IMR-90 (cell line): ENCODE measurements at regions not wholly inside any gene's neighbourhood (a gene's known extent, or its start where the extent isn't known, plus 50 kb on each side); places are given as distances from the start of the nearest gene placed in this dataset.

ENCODE experiments used
- ATAC-seq: fragments of 200-7000 bp; cut with Tn5 transposase; 2 replicates; pipeline ENCODE4 v1.9.1; 2020; ENCODE audit warnings: low read depth, mild to moderate bottlenecking, moderate library complexity
- BruUV-seq: library from RNA; stranded (reverse); fragments of 400-500 nt; replicated peaks from 2 replicates; lab custom pipeline; 2021; lab: Mats Ljungman, UMichigan
- CTCF ChIA-PET: fragments of 300-600 bp; formaldehyde crosslinking; extraction: SDS; loops from one replicate; lab custom pipeline; 2021; ENCODE audit warnings: antibody characterized with exemption; lab: Yijun Ruan, JAX
- POLR2A ChIA-PET: fragments of 300-600 bp; sonication (Branson Sonifier 250); formaldehyde crosslinking; loops from one replicate; lab custom pipeline; 2022; ENCODE audit warnings: antibody characterized with exemption; ENCODE audit not compliant: unreplicated experiment; lab: Charles Lee
- DNase-seq: peaks from one replicate; pipeline ENCODE4 v3.0.0; 2013
- H2AFZ ChIP-seq: replicated peaks from 2 replicates; pipeline ENCODE3; 2013; ENCODE audit warnings: low read length, mild to moderate bottlenecking; ENCODE audit not compliant: poor library complexity
- H2AK5ac ChIP-seq: 2 replicates; pipeline ENCODE4 v1.6.1; 2013; ENCODE audit warnings: low read depth, low read length, inconsistent platforms
- H2AK9ac ChIP-seq: replicated peaks from 2 replicates; pipeline ENCODE3; 2013; ENCODE audit warnings: mild to moderate bottlenecking, low read depth, low read length, moderate library complexity; ENCODE audit not compliant: poor library complexity
- H2BK120ac ChIP-seq: 2 replicates; pipeline ENCODE4 v1.6.1; 2013; ENCODE audit warnings: low read depth, low read length, inconsistent platforms
- H2BK15ac ChIP-seq: 3 replicates; pipeline ENCODE4 v1.6.1; 2013; ENCODE audit warnings: low read depth, low read length, inconsistent platforms
- H2BK20ac ChIP-seq: 2 replicates; pipeline ENCODE4 v1.6.1; 2013; ENCODE audit warnings: low read depth, mild to moderate bottlenecking, inconsistent platforms, low read length, moderate library complexity
- H2BK5ac ChIP-seq: 2 replicates; pipeline ENCODE4 v1.6.1; 2013; ENCODE audit warnings: mild to moderate bottlenecking, low read depth, low read length, inconsistent platforms; ENCODE audit not compliant: poor library complexity, severe bottlenecking
- H3K14ac ChIP-seq: replicated peaks from 2 replicates; pipeline ENCODE4 v1.6.1; 2013; ENCODE audit warnings: low read depth, low read length, inconsistent platforms
- H3K18ac ChIP-seq: 2 replicates; pipeline ENCODE4 v1.6.1; 2013; ENCODE audit warnings: low read depth, low read length, control low read depth
- H3K23ac ChIP-seq: 2 replicates; pipeline ENCODE4 v1.6.1; 2013; ENCODE audit warnings: low read depth, low read length, inconsistent platforms
- H3K27ac ChIP-seq: 2 replicates; pipeline ENCODE4 v1.5.1; 2013; ENCODE audit warnings: mild to moderate bottlenecking, control low read depth, low read length; ENCODE audit not compliant: insufficient read depth
- H3K27me3 ChIP-seq: 2 replicates; pipeline ENCODE4 v1.6.1; 2013; ENCODE audit warnings: low read length; ENCODE audit not compliant: control insufficient read depth, insufficient read depth
- H3K36me3 ChIP-seq: 2 replicates; pipeline ENCODE4 v1.6.1; 2013; ENCODE audit warnings: low read length, mixed read lengths; ENCODE audit not compliant: control insufficient read depth, insufficient read depth
- H3K4ac ChIP-seq: 2 replicates; pipeline ENCODE4 v1.6.1; 2013; ENCODE audit warnings: low read depth, low read length, inconsistent platforms
- H3K4me1 ChIP-seq: 2 replicates; pipeline ENCODE4 v1.6.1; 2013; ENCODE audit warnings: low read length, mixed read lengths; ENCODE audit not compliant: control insufficient read depth, insufficient read depth
- H3K4me2 ChIP-seq: 2 replicates; pipeline ENCODE4 v1.6.1; 2013; ENCODE audit warnings: low read depth, mild to moderate bottlenecking, control low read depth, low read length, moderate library complexity
- H3K4me3 ChIP-seq: 2 replicates; pipeline ENCODE4 v1.5.1; 2013; ENCODE audit warnings: low read depth, mild to moderate bottlenecking, control low read depth, low read length, moderate library complexity; ENCODE audit not compliant: insufficient read depth
- H3K56ac ChIP-seq: 2 replicates; pipeline ENCODE4 v1.6.1; 2013; ENCODE audit warnings: low read length, inconsistent platforms; ENCODE audit not compliant: insufficient read depth; ENCODE audit errors: extremely low read depth
- H3K79me1 ChIP-seq, 2 experiments: 2 replicates each; pipeline ENCODE4 v1.6.1; 2013; ENCODE audit warnings: low read length in 2 of 2, inconsistent platforms in 1 of 2, low read depth in 1 of 2
- H3K9ac ChIP-seq: 2 replicates; pipeline ENCODE4 v1.6.1; 2013; ENCODE audit warnings: low read depth, low read length, control low read depth
- H3K9me1 ChIP-seq: 2 replicates; pipeline ENCODE4 v1.6.1; 2013; ENCODE audit warnings: low read length, inconsistent platforms; ENCODE audit not compliant: insufficient read depth
- H3K9me3 ChIP-seq: 2 replicates; pipeline ENCODE4 v1.6.1; 2013; ENCODE audit warnings: low read length; ENCODE audit not compliant: control insufficient read depth, insufficient read depth
- H4K20me1 ChIP-seq: 2 replicates; pipeline ENCODE4 v1.6.1; 2013; ENCODE audit warnings: low read length, inconsistent platforms; ENCODE audit not compliant: insufficient read depth
- H4K5ac ChIP-seq: 2 replicates; pipeline ENCODE4 v1.6.1; 2013; ENCODE audit warnings: mild to moderate bottlenecking, low read depth, low read length, control low read depth
- H4K8ac ChIP-seq, 2 experiments: 2 replicates each; pipeline ENCODE4 v1.6.1; 2013; ENCODE audit warnings: low read depth in 2 of 2, low read length in 2 of 2, control low read depth in 1 of 2, inconsistent platforms in 1 of 2
- H4K91ac ChIP-seq: 2 replicates; pipeline ENCODE4 v1.6.1; 2013; ENCODE audit warnings: low read depth, low read length, inconsistent platforms; ENCODE audit not compliant: insufficient read depth
- RCOR1 ChIP-seq: IDR thresholded peaks from 2 replicates; pipeline ENCODE4 v1.6.1; 2012; ENCODE audit warnings: mild to moderate bottlenecking, low read length, improper control_type of control experiment; ENCODE audit not compliant: insufficient replicate concordance
- WGBS, 2 experiments: methylation state at CpG; one replicate each; pipeline versions ENCODE4 v1.1.5 to v1.1.7; 2013; ENCODE audit warnings: missing lambda C conversion rate in 2 of 2; ENCODE audit not compliant: insufficient read length in 1 of 2; ENCODE audit errors: extremely low coverage in 2 of 2; 5-methylcytosine and 5-hydroxymethylcytosine counted together
- dilution Hi-C: fragments of 300-500 bp; cut with HindIII; formaldehyde crosslinking; loops from one replicate; pipeline ENCODE4 v1.14.3; 2018; ENCODE audit warnings: low sequenced_read_pairs; ENCODE audit not compliant: unreplicated experiment
- in situ Hi-C: fragments of 300-500 bp; cut with MboI; formaldehyde crosslinking; loops from 3 replicates; pipeline ENCODE4 v1.14.3; 2019; ENCODE audit warnings: low sequenced_read_pairs, inconsistent platforms, mixed read lengths
- intact Hi-C: fragments of 100-400 bp; cut with micrococcal nuclease; formaldehyde crosslinking; loops from 2 replicates; pipeline ENCODE4 v1.10.0; 2022

DNA sequence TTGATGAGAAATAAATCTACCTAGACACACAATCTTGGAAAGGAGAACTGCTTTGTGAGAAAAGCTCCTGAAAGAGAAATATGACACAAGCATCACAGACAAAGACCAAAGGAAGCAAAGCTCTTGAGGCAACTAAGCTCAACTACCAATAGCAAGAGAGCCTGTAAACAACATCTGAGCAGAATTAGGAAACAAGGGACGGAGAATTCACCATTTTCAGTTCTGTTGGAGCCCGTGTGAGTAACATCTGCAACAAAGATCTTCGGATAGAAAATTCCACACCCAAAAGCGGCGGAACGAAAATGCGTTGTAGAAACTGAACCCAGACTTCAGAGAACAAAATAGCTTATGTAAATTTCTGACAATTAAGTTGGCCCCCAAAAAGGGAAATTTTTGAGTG, 909.9 kb upstream of the MBL2 start:
- POLR2A ChIA-PET, result no interaction called here
- Histone ChIP-seq H2BK20ac (no peak overlapping the region), H2AK5ac (no peak overlapping the region), H4K20me1 (no peaks in the 10 kb centered on the region), H3K56ac (no peak overlapping the region), H3K4me2 (no peak overlapping the region), H3K14ac (no peak overlapping the region), H3K27ac (no peak overlapping the region), H2AFZ (no peak overlapping the region), H3K27me3 (no peaks in the 10 kb centered on the region), H4K5ac (no peak overlapping the region), H4K8ac (no peak overlapping the region), H2BK15ac (no peak overlapping the region), H3K23ac (no peak overlapping the region), H3K4me1 (no peaks in the 10 kb centered on the region), H3K4ac (no peak overlapping the region), H3K9ac (no peak overlapping the region), H3K18ac (no peak overlapping the region), H2BK5ac (no peak overlapping the region), H3K79me1 (no peaks in the 10 kb centered on the region), H2AK9ac (no peak overlapping the region), H3K9me1 (no peaks in the 10 kb centered on the region), H4K91ac (no peak overlapping the region), H3K4me3 (no peak overlapping the region), H3K36me3 (no peaks in the 10 kb centered on the region), H3K9me3 (no peaks in the 10 kb centered on the region), H2BK120ac (no peak overlapping the region)
- BruUV-seq, result no TSS peak
- CTCF ChIA-PET, result no interaction called here
- TF ChIP-seq RCOR1, result no peak
- dilution Hi-C loops (no loop called here), in situ Hi-C loops (no loop called here), intact Hi-C loops (no loop called here)
- WGBS, 2 experiments, result no CpG with 5 or more reads among the region's 7 CpGs
- no peak for ATAC-seq
- DNase-seq, result no peak
